Esophagus muscularis mucosa (tissue), 4 donors: ENCODE measurements at regions not wholly inside any gene's neighbourhood (a gene's known extent, or its start where the extent isn't known, plus 50 kb on each side); places are given as distances from the start of the nearest gene placed in this dataset.

Source experiments
- CTCF ChIP-seq, 3 experiments: fragments of 200-600 bp in 2 of 3; fragments of 450-650 bp in 1 of 3; sonication (generic) in 2 of 3; IDR thresholded peaks; one replicate each; pipeline ENCODE4 v1.5.1; 2017 to 2019; ENCODE audit warnings: antibody characterized with exemption in 3 of 3, mild to moderate bottlenecking in 2 of 3, moderate library complexity in 1 of 3
- EP300 ChIP-seq: sonication (generic); formaldehyde crosslinking; IDR thresholded peaks from one replicate; pipeline ENCODE4 v1.6.1; 2017; ENCODE audit warnings: antibody characterized with exemption
- POLR2A ChIP-seq: fragments of 450-650 bp; IDR thresholded peaks from one replicate; pipeline ENCODE4 v1.6.1; 2017; ENCODE audit warnings: antibody characterized with exemption, moderate library complexity, mild to moderate bottlenecking, low read depth
- POLR2AphosphoS5 ChIP-seq, 2 donors: sonication (generic); formaldehyde crosslinking; IDR thresholded peaks; one replicate each; pipeline ENCODE4 v1.6.1; 2017; ENCODE audit warnings: antibody characterized with exemption in 2 of 2

GRCh38 chr4:132396636-132397035 is 752.5 kb upstream of the PCDH10 start:
- TF ChIP-seq CTCF (IDR thresholded peaks at IDR 0.05) (no peak), POLR2A (no peak), EP300 (no peak), POLR2AphosphoS5 (IDR thresholded peaks at IDR 0.05) (no peak)
